ENCODE measurements at regions not wholly inside any gene's neighbourhood (a gene's known extent, or its start where the extent isn't known, plus 50 kb on each side); places are given as distances from the start of the nearest gene placed in this dataset.

- TF ChIP-seq AHDC1 (CRISPR knock-in tag; IDR thresholded peaks at IDR 0.05; ENCODE audit: borderline replicate concordance) (no peak), ZMYM4 (CRISPR knock-in tag; IDR thresholded peaks at IDR 0.05) (peak; percentile 52; the same call in 1 of the 2 replicates), SKIL (CRISPR knock-in tag; IDR thresholded peaks at IDR 0.05; ENCODE audit: borderline replicate concordance) (no peak), HOXA5 (CRISPR knock-in tag; IDR thresholded peaks at IDR 0.05) (no peak), ZSCAN5A (CRISPR knock-in tag; IDR thresholded peaks at IDR 0.05; ENCODE audit: borderline replicate concordance) (0 out of 2 replicates have a peak, but pooled peaks have one; percentile 27), HNF4A (CRISPR knock-in tag; IDR thresholded peaks at IDR 0.05) (peak; percentile 45), FOXO1 (CRISPR knock-in tag; IDR thresholded peaks at IDR 0.05) (no peak), ZNF331 (CRISPR knock-in tag; IDR thresholded peaks at IDR 0.05) (no peak), ATF7-NPFF (CRISPR knock-in tag; IDR thresholded peaks at IDR 0.05; ENCODE audit: low read depth) (no peak), AGO1 (IDR thresholded peaks at IDR 0.05; ENCODE audit: low read depth, low read length, poor library complexity, severe bottlenecking) (no peak), SALL2 (CRISPR knock-in tag; IDR thresholded peaks at IDR 0.05) (no peak), MED8 (CRISPR knock-in tag; IDR thresholded peaks at IDR 0.05; ENCODE audit: insufficient replicate concordance) (no peak), DR1 (CRISPR knock-in tag; IDR thresholded peaks at IDR 0.05) (no peak), HNF1A (IDR thresholded peaks at IDR 0.05; ENCODE audit: low read depth) (no peak), HNF1A (CRISPR knock-in tag; IDR thresholded peaks at IDR 0.05; ENCODE audit: borderline replicate concordance) (0 out of 2 replicates have a peak, but pooled peaks have one; percentile 32)
Measured at GRCh38 chr2:226445216-226445861, 354.3 kb downstream of the IRS1 start (continued).
